H1 (cell line): ENCODE measurements at regions not wholly inside any gene's neighbourhood (a gene's known extent, or its start where the extent isn't known, plus 50 kb on each side); places are given as distances from the start of the nearest gene placed in this dataset.

Experiments
- CTCF ChIA-PET: fragments of 300-600 bp; sonication (Branson Sonifier 250); formaldehyde crosslinking; loops from one replicate; lab custom pipeline; 2021; ENCODE audit not compliant: partially characterized antibody; lab: Charles Lee
- POLR2A ChIA-PET: fragments of 300-600 bp; sonication (Branson Sonifier 250); formaldehyde crosslinking; loops from one replicate; lab custom pipeline; 2021; ENCODE audit warnings: inconsistent platforms; ENCODE audit not compliant: partially characterized antibody; lab: Charles Lee
- DNase-seq, 2 experiments: peaks; one replicate each; pipeline versions ENCODE4 v3.0.0 to v3.0.0-alpha.2; 2010 to 2022; ENCODE audit warnings: low spot score in 2 of 2, low read depth in 1 of 2, mixed read lengths in 1 of 2
- FAIRE-seq: peaks from 2 replicates; lab custom pipeline; 2011; peaks lifted over from hg19 to GRCh38; lab: Jason Lieb, UNC
- H2AFZ ChIP-seq: 2 replicates; pipeline ENCODE4 v1.8.1; 2012; ENCODE audit warnings: low read length, inconsistent platforms
- H2AK5ac ChIP-seq: 2 replicates; pipeline ENCODE4 v1.6.1; 2013; ENCODE audit warnings: low read depth, low read length
- H2BK120ac ChIP-seq: replicated peaks from 2 replicates; pipeline ENCODE3; 2013; ENCODE audit warnings: low read depth, low read length, inconsistent platforms
- H2BK12ac ChIP-seq: 2 replicates; pipeline ENCODE4 v1.6.1; 2013; ENCODE audit warnings: low read depth, low read length
- H2BK15ac ChIP-seq: 2 replicates; pipeline ENCODE4 v1.6.1; 2013; ENCODE audit warnings: low read length
- H2BK20ac ChIP-seq: 2 replicates; pipeline ENCODE4 v1.6.1; 2013; ENCODE audit warnings: low read length
- H2BK5ac ChIP-seq: 2 replicates; pipeline ENCODE4 v1.6.1; 2013; ENCODE audit warnings: low read depth, low read length
- H3K14ac ChIP-seq: 2 replicates; pipeline ENCODE4 v1.6.1; 2013; ENCODE audit warnings: inconsistent platforms; ENCODE audit not compliant: insufficient read length
- H3K18ac ChIP-seq: 2 replicates; pipeline ENCODE4 v1.6.1; 2013; ENCODE audit warnings: low read length; ENCODE audit errors: extremely low read depth
- H3K23ac ChIP-seq: 2 replicates; pipeline ENCODE4 v1.6.1; 2013; ENCODE audit warnings: inconsistent platforms; ENCODE audit not compliant: insufficient read length
- H3K23me2 ChIP-seq: 2 replicates; pipeline ENCODE4 v1.6.1; 2013; ENCODE audit warnings: low read depth, low read length
- H3K27ac ChIP-seq: 2 replicates; pipeline ENCODE4 v1.6.1; 2011; ENCODE audit warnings: low read depth, low read length, inconsistent platforms
- H3K27me3 ChIP-seq, 4 experiments: replicated peaks in 1 of 4; 1 replicate in 1 of 4; 2 replicates in 3 of 4; pipeline versions ENCODE4 v1.6.1 to v1.8.1; 2011 to 2013; ENCODE audit warnings: low read length in 3 of 4, mild to moderate bottlenecking in 3 of 4, inconsistent platforms in 2 of 4, mixed read lengths in 2 of 4, moderate library complexity in 1 of 4; ENCODE audit not compliant: control insufficient read depth in 3 of 4, insufficient read depth in 3 of 4; ENCODE audit errors: extremely low read depth in 1 of 4
- H3K36me3 ChIP-seq, 4 experiments: 2 replicates each; pipeline versions ENCODE4 v1.6.1 to v1.8.1; 2011 to 2013; ENCODE audit warnings: mild to moderate bottlenecking in 4 of 4, low read length in 3 of 4, moderate library complexity in 2 of 4, control low read depth in 1 of 4, inconsistent platforms in 1 of 4; ENCODE audit not compliant: insufficient read depth in 4 of 4, control insufficient read depth in 2 of 4
- H3K4ac ChIP-seq: replicated peaks from 2 replicates; pipeline ENCODE3; 2013; ENCODE audit warnings: low read length, low read depth, mixed read lengths, inconsistent platforms; ENCODE audit not compliant: insufficient read length
- H3K4me1 ChIP-seq, 4 experiments: replicated peaks in 1 of 4; 1 replicate in 1 of 4; 2 replicates in 3 of 4; pipeline versions ENCODE4 v1.6.1 to v1.8.1; 2011 to 2013; ENCODE audit warnings: low read length in 3 of 4, inconsistent platforms in 2 of 4, mixed read lengths in 1 of 4; ENCODE audit not compliant: insufficient read depth in 4 of 4, control insufficient read depth in 3 of 4
- H3K4me2 ChIP-seq, 2 experiments: 2 replicates each; pipeline versions ENCODE4 v1.6.1 to v1.8.1; 2011 to 2013; ENCODE audit warnings: low read depth in 2 of 2, low read length in 2 of 2, control low read depth in 1 of 2, inconsistent platforms in 1 of 2, mild to moderate bottlenecking in 1 of 2; ENCODE audit not compliant: insufficient read depth in 1 of 2
- H3K4me3 ChIP-seq, 4 experiments: fragments of 200-600, 300-600 bp in 1 of 4; sonication (generic), shearing (Covaris generic), sonication (Bioruptor Twin) in 1 of 4; 2 replicates each; pipeline versions ENCODE4 v1.5.1 to v1.8.1; 2011 to 2016; ENCODE audit warnings: low read length in 4 of 4, low read depth in 3 of 4, control low read depth in 2 of 4, inconsistent platforms in 2 of 4, mild to moderate bottlenecking in 2 of 4, mixed read lengths in 1 of 4, moderate library complexity in 1 of 4; ENCODE audit not compliant: insufficient read depth in 2 of 4; ENCODE audit errors: extremely low read depth in 1 of 4
- H3K56ac ChIP-seq: replicated peaks from 2 replicates; pipeline ENCODE3; 2013; ENCODE audit warnings: low read depth, mild to moderate bottlenecking, mixed read lengths, low read length, inconsistent platforms; ENCODE audit not compliant: insufficient read length
- H3K79me1 ChIP-seq: 2 replicates; pipeline ENCODE4 v1.6.1; 2013; ENCODE audit warnings: low read depth, low read length, control low read depth
- H3K79me2 ChIP-seq, 2 experiments: 2 replicates each; pipeline versions ENCODE4 v1.6.1 to v1.8.1; 2012 to 2013; ENCODE audit warnings: low read length in 2 of 2, mild to moderate bottlenecking in 2 of 2, inconsistent platforms in 1 of 2; ENCODE audit not compliant: insufficient read depth in 2 of 2, control insufficient read depth in 1 of 2
- H3K9ac ChIP-seq, 4 experiments: replicated peaks in 1 of 4; 1 replicate in 1 of 4; 2 replicates in 3 of 4; pipeline versions ENCODE4 v1.6.1 to v1.8.1; 2011 to 2013; ENCODE audit warnings: low read depth in 3 of 4, low read length in 3 of 4, control low read depth in 2 of 4, mild to moderate bottlenecking in 2 of 4, moderate library complexity in 2 of 4, inconsistent platforms in 1 of 4; ENCODE audit errors: extremely low read depth in 1 of 4
- H3K9me3 ChIP-seq, 2 experiments: 2 replicates each; pipeline versions ENCODE4 v1.6.1 to v1.8.1; 2012 to 2013; ENCODE audit warnings: mild to moderate bottlenecking in 2 of 2, moderate library complexity in 2 of 2, control low read depth in 1 of 2, inconsistent platforms in 1 of 2, low read depth in 1 of 2, low read length in 1 of 2, mixed read lengths in 1 of 2; ENCODE audit not compliant: insufficient read depth in 2 of 2
- H4K20me1 ChIP-seq, 2 experiments: replicated peaks in 1 of 2; 2 replicates each; pipeline versions ENCODE3 to v1.8.1; 2011 to 2013; ENCODE audit warnings: inconsistent platforms in 2 of 2, low read length in 2 of 2, mild to moderate bottlenecking in 1 of 2; ENCODE audit not compliant: insufficient read depth in 2 of 2, control insufficient read depth in 1 of 2
- H4K5ac ChIP-seq: 2 replicates; pipeline ENCODE4 v1.6.1; 2013; ENCODE audit warnings: low read length, low read depth, mixed read lengths, inconsistent platforms; ENCODE audit not compliant: insufficient read length
- H4K8ac ChIP-seq: 2 replicates; pipeline ENCODE4 v1.8.0; 2013; ENCODE audit warnings: mild to moderate bottlenecking, moderate library complexity, low read length, inconsistent platforms; ENCODE audit not compliant: insufficient read depth; ENCODE audit errors: extremely low read depth
- H4K91ac ChIP-seq: replicated peaks from 2 replicates; pipeline ENCODE3; 2013; ENCODE audit warnings: low read length, mixed read lengths, inconsistent platforms; ENCODE audit not compliant: insufficient read length
- ASH2L ChIP-seq: fragments of 200-600, 300-600 bp; sonication (generic); IDR thresholded peaks from one replicate; pipeline ENCODE4 v1.7.1; 2017; ENCODE audit warnings: low read length
- RAD21 ChIP-seq, 2 experiments: IDR thresholded peaks in 1 of 2; conservative IDR thresholded peaks in 1 of 2; 2 replicates each; pipeline ENCODE4 v1.6.1; 2011; ENCODE audit warnings: low read depth in 2 of 2, low read length in 2 of 2, improper control_type of control experiment in 1 of 2, inconsistent platforms in 1 of 2, mild to moderate bottlenecking in 1 of 2, moderate library complexity in 1 of 2
- WGBS, 2 experiments: shearing (Covaris generic) in 1 of 2; methylation state at CpG; one replicate each; pipeline versions ENCODE4 v1.1.6 to v1.1.7; 2013 to 2015; ENCODE audit warnings: low lambda C conversion rate in 2 of 2, mixed read lengths in 2 of 2, inconsistent platforms in 1 of 2, low coverage in 1 of 2, missing lambda C conversion rate in 1 of 2; ENCODE audit not compliant: insufficient replicate concordance in 2 of 2, insufficient coverage in 1 of 2, insufficient read length in 1 of 2; ENCODE audit errors: extremely low coverage in 1 of 2, missing lambda C conversion rate in 1 of 2; 5-methylcytosine and 5-hydroxymethylcytosine counted together
- TF ChIP-seq, protein P1 (sequence below), 3 experiments: IDR thresholded peaks; 1 replicate in 2 of 3; 2 replicates in 1 of 3; pipeline versions ENCODE4 v1.5.1 to v1.6.1; 2011; ENCODE audit warnings: low read length in 3 of 3, mild to moderate bottlenecking in 3 of 3, inconsistent platforms in 2 of 3, low read depth in 1 of 3, moderate library complexity in 1 of 3; ENCODE audit not compliant: insufficient read depth in 1 of 3; ENCODE audit errors: control extremely low read depth in 1 of 3

GRCh38 chr5:68661237-68661636 is 432.6 kb upstream of the SLC30A5 start:
- WGBS, 2 experiments, result 100% methylated on average over 2 of the region's 2 CpGs; no CpG with 5 or more reads in 1 of the 2 experiments
- Histone ChIP-seq H4K5ac (no peak overlapping the region), H3K23me2 (no peaks in the 10 kb centered on the region), H3K9me3 (no peaks in the 10 kb centered on the region), H2BK5ac (no peak overlapping the region), H3K4me3 (no peak overlapping the region), H2AK5ac (no peak overlapping the region), H3K27me3 (no peaks in the 10 kb centered on the region), H4K91ac (no peak overlapping the region), H2BK120ac (no peak overlapping the region), H3K36me3 (no peaks in the 10 kb centered on the region), H3K56ac (no peak overlapping the region), H2BK20ac (no peak overlapping the region; the same call in 1 of the 2 replicates), H2BK15ac (no peak overlapping the region), H3K23ac (no peak overlapping the region), H3K14ac (no peak overlapping the region), H4K20me1 (no peaks in the 10 kb centered on the region), H3K4ac (no peak overlapping the region), H2AFZ (no peak overlapping the region), H3K79me1 (no peaks in the 10 kb centered on the region; the same call in 1 of the 2 replicates), H3K4me1 (peaks cover 0 to 5% (median 1%) of the 10 kb centered on the region in 4 experiments; a peak in 1 of 7 replicates), H3K79me2 (no peaks in the 10 kb centered on the region), H3K4me2 (no peak overlapping the region), H3K9ac (no peak overlapping the region), H3K18ac (no peak overlapping the region), H3K27ac (no peak overlapping the region), H2BK12ac (no peak overlapping the region), H4K8ac (no peak overlapping the region)
- ChIA-PET POLR2A (no interaction called here), CTCF (interaction anchor here (0.6 to 3.1 kb wide), 17 partner anchors 11 to 388 kb away, joined by 3 to 25 read pairs (median 4); no protein-coding TSS in a partner anchor)
- peak; percentile 27 to 59 for DNase-seq
- peak; percentile 84 for FAIRE-seq
- TF ChIP-seq ASH2L (no peak), RAD21 (IDR thresholded peaks at IDR 0.05 in 1 of 2, conservative IDR thresholded peaks at IDR 0.05 in 1 of 2; ENCODE audit: low read depth in 2 of 2, low read length in 2 of 2) (peak; percentile 68 to 81)
- TF ChIP-seq, protein P1, sequence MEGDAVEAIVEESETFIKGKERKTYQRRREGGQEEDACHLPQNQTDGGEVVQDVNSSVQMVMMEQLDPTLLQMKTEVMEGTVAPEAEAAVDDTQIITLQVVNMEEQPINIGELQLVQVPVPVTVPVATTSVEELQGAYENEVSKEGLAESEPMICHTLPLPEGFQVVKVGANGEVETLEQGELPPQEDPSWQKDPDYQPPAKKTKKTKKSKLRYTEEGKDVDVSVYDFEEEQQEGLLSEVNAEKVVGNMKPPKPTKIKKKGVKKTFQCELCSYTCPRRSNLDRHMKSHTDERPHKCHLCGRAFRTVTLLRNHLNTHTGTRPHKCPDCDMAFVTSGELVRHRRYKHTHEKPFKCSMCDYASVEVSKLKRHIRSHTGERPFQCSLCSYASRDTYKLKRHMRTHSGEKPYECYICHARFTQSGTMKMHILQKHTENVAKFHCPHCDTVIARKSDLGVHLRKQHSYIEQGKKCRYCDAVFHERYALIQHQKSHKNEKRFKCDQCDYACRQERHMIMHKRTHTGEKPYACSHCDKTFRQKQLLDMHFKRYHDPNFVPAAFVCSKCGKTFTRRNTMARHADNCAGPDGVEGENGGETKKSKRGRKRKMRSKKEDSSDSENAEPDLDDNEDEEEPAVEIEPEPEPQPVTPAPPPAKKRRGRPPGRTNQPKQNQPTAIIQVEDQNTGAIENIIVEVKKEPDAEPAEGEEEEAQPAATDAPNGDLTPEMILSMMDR (IDR thresholded peaks at IDR 0.05; ENCODE audit: control extremely low read depth in 1 of 3, insufficient read depth in 1 of 3, low read depth in 1 of 3, low read length in 3 of 3), result peak; percentile 65 to 77 (median 69)
